ENCODE measurements at regions not wholly inside any gene's neighbourhood (a gene's known extent, or its start where the extent isn't known, plus 50 kb on each side); places are given as distances from the start of the nearest gene placed in this dataset.

DNA sequence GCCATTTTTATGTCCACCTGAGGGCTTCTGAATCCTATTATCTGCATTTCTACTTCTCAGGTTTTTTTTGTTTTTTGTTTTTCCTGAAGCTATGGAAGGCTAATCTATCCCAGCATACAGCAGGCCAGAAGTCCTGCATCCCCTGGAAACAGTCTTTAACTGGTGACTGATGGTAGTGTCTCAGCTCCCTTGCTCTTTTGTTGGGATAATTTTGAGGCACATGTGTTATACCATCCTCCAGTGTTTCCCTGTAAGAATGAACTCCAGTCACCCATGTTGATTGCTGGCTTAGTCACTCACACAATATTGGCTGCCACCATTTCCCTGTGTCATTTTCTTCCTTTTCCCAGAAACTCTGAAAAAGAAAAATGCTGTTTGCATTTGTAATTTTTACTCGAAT lies 1094.0 kb upstream of the LRRN3 start:
- TF ChIP-seq, protein P1, sequence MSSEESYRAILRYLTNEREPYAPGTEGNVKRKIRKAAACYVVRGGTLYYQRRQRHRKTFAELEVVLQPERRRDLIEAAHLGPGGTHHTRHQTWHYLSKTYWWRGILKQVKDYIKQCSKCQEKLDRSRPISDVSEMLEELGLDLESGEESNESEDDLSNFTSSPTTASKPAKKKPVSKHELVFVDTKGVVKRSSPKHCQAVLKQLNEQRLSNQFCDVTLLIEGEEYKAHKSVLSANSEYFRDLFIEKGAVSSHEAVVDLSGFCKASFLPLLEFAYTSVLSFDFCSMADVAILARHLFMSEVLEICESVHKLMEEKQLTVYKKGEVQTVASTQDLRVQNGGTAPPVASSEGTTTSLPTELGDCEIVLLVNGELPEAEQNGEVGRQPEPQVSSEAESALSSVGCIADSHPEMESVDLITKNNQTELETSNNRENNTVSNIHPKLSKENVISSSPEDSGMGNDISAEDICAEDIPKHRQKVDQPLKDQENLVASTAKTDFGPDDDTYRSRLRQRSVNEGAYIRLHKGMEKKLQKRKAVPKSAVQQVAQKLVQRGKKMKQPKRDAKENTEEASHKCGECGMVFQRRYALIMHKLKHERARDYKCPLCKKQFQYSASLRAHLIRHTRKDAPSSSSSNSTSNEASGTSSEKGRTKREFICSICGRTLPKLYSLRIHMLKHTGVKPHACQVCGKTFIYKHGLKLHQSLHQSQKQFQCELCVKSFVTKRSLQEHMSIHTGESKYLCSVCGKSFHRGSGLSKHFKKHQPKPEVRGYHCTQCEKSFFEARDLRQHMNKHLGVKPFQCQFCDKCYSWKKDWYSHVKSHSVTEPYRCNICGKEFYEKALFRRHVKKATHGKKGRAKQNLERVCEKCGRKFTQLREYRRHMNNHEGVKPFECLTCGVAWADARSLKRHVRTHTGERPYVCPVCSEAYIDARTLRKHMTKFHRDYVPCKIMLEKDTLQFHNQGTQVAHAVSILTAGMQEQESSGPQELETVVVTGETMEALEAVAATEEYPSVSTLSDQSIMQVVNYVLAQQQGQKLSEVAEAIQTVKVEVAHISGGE (tag by site-specific recombination; conservative IDR thresholded peaks at IDR 0.05; ENCODE audit: low read depth): no peak
- TF ChIP-seq ZNF266 (tag by site-specific recombination; IDR thresholded peaks at IDR 0.05; ENCODE audit: low read depth) (no peak), ZNF391 (tag by site-specific recombination; IDR thresholded peaks at IDR 0.05; ENCODE audit: borderline replicate concordance, low read depth) (no peak), ZNF514 (tag by site-specific recombination; IDR thresholded peaks at IDR 0.05) (no peak), KLF16 (tag by site-specific recombination; IDR thresholded peaks at IDR 0.05) (no peak), MZF1 (tag by site-specific recombination; IDR thresholded peaks at IDR 0.05; ENCODE audit: borderline replicate concordance) (no peak), ZBTB7A (tag by site-specific recombination; IDR thresholded peaks at IDR 0.05; ENCODE audit: low read depth) (no peak), ZNF530 (tag by site-specific recombination; IDR thresholded peaks at IDR 0.05; ENCODE audit: low read depth) (no peak), ZNF274 (IDR thresholded peaks at IDR 0.05; ENCODE audit: low read length) (no peak), ZNF274 (tag by site-specific recombination; IDR thresholded peaks at IDR 0.05; ENCODE audit: borderline replicate concordance) (no peak), ZNF660 (tag by site-specific recombination; IDR thresholded peaks at IDR 0.05) (no peak), GFI1B (tag by site-specific recombination; IDR thresholded peaks at IDR 0.05) (no peak)
- TF ChIP-seq, protein P2, sequence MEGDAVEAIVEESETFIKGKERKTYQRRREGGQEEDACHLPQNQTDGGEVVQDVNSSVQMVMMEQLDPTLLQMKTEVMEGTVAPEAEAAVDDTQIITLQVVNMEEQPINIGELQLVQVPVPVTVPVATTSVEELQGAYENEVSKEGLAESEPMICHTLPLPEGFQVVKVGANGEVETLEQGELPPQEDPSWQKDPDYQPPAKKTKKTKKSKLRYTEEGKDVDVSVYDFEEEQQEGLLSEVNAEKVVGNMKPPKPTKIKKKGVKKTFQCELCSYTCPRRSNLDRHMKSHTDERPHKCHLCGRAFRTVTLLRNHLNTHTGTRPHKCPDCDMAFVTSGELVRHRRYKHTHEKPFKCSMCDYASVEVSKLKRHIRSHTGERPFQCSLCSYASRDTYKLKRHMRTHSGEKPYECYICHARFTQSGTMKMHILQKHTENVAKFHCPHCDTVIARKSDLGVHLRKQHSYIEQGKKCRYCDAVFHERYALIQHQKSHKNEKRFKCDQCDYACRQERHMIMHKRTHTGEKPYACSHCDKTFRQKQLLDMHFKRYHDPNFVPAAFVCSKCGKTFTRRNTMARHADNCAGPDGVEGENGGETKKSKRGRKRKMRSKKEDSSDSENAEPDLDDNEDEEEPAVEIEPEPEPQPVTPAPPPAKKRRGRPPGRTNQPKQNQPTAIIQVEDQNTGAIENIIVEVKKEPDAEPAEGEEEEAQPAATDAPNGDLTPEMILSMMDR (tag by site-specific recombination; IDR thresholded peaks at IDR 0.05): no peak
